ENCODE measurements at regions not wholly inside any gene's neighbourhood (a gene's known extent, or its start where the extent isn't known, plus 50 kb on each side); places are given as distances from the start of the nearest gene placed in this dataset.

DNA sequence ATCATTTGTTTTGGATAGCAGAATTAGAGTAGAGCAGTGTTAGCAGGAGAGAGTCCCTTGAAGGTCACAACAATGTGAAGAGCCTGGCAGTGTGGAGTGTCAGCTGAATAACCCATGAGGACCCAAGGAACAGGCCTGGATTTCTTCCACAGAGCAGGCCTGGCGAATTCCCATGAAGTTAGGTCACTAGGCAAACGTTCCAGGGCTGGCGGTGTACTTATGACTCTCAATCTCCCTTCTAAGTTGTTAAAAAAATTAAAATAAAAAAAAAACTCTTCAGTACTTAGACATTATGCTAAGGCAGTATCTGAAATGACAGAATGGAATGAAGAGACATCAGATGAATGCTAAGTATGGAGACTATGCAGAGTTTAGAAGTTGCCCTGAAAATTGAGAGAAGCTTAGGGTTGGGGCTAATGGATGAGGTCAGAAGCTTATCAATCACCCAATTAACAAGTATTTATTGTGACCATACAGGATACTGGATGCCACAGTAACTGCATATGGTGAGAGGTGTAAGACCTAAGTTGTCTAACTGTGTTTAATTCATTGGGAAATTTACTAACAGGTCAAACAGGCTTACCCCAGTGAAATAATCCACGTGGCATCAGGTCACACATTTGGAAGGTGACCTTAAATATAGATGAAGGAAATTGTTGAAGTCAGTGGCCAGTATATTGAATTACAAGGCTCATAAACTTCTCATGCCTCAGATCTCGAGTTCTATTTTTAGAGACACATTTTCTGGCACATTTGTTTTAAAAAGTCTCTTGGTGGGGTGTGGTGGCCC is 126.2 kb upstream of the NRP1 start:
- no peak for TF ChIP-seq POLR2A (IDR thresholded peaks at IDR 0.05)
- no peak for TF ChIP-seq EP300 (IDR thresholded peaks at IDR 0.05; ENCODE audit: low read depth)
- TF ChIP-seq POLR2AphosphoS5 (IDR thresholded peaks at IDR 0.05): no peak
- TF ChIP-seq, protein P1, sequence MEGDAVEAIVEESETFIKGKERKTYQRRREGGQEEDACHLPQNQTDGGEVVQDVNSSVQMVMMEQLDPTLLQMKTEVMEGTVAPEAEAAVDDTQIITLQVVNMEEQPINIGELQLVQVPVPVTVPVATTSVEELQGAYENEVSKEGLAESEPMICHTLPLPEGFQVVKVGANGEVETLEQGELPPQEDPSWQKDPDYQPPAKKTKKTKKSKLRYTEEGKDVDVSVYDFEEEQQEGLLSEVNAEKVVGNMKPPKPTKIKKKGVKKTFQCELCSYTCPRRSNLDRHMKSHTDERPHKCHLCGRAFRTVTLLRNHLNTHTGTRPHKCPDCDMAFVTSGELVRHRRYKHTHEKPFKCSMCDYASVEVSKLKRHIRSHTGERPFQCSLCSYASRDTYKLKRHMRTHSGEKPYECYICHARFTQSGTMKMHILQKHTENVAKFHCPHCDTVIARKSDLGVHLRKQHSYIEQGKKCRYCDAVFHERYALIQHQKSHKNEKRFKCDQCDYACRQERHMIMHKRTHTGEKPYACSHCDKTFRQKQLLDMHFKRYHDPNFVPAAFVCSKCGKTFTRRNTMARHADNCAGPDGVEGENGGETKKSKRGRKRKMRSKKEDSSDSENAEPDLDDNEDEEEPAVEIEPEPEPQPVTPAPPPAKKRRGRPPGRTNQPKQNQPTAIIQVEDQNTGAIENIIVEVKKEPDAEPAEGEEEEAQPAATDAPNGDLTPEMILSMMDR (IDR thresholded peaks at IDR 0.05): no peak
- peaks cover 0 to 5% (median 0%) of the 10 kb centered on the region in 4 donors for H3K4me1 ChIP-seq
- no peaks in the 10 kb centered on the region for H3K36me3 ChIP-seq
- H3K4me3 ChIP-seq: no peak overlapping the region
- no peaks in the 10 kb centered on the region for H3K27me3 ChIP-seq
- 47 to 64% methylated on average over 4 to 5 of the region's 5 CpGs for WGBS, 2 donors (ENCODE audit: low coverage in 1 of 2)
- H3K9me3 ChIP-seq: no peaks in the 10 kb centered on the region
- peak overlapping the region in 3 of 4 donors; percentile 13 to 46 (median 37) for H3K27ac ChIP-seq
- intact Hi-C loops (cut with DNase I; ENCODE audit: low total_unique reads): no loop called here
- in situ Hi-C loops (cut with MboI; ENCODE audit: low pct_ligation_motif_present in 1 of 4, low pct_unique_long_range_greater_than_20kb in 1 of 4, low sequenced_read_pairs in 3 of 4): no loop called here
- no peak for DNase-seq

DNA sequence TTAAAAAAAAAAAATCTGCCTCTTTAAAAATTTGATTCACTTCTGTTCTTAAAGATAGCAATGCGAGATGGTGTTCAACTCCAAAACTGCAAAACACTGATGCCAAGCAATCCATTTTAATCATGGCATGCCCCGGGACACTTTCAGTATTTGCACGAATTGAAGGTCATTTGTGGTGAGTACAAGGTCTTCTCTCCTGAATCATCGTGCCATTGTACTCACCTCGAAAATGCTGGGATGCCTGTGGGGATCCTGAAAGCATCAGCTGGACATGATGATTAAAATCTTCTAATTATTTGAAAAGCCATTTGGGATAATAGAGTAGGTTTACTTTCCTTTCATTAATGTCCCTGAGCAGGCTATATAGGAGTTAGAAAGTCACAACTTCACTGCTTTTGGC is 125.1 kb upstream of the NRP1 start:
- H3K27me3 ChIP-seq: no peaks in the 10 kb centered on the region
- no peaks in the 10 kb centered on the region for H3K9me3 ChIP-seq
- H3K4me3 ChIP-seq: no peak overlapping the region
- in situ Hi-C loops (cut with MboI; ENCODE audit: low pct_ligation_motif_present in 1 of 4, low pct_unique_long_range_greater_than_20kb in 1 of 4, low sequenced_read_pairs in 3 of 4) (no loop called here), intact Hi-C loops (cut with DNase I; ENCODE audit: low total_unique reads) (no loop called here)
- peaks cover 0 to 5% (median 0%) of the 10 kb centered on the region in 4 donors for H3K4me1 ChIP-seq
- no peak for DNase-seq
- WGBS, 2 donors (ENCODE audit: low coverage in 1 of 2): 71 to 79% methylated on average over 5 of the region's 5 CpGs
- TF ChIP-seq POLR2AphosphoS5 (IDR thresholded peaks at IDR 0.05) (no peak), POLR2A (IDR thresholded peaks at IDR 0.05) (no peak), EP300 (IDR thresholded peaks at IDR 0.05; ENCODE audit: low read depth) (no peak)
- TF ChIP-seq, protein P1 (IDR thresholded peaks at IDR 0.05): no peak
- H3K27ac ChIP-seq: peak overlapping the region in 1 of 4 donors; percentile 37
- no peaks in the 10 kb centered on the region for H3K36me3 ChIP-seq

DNA sequence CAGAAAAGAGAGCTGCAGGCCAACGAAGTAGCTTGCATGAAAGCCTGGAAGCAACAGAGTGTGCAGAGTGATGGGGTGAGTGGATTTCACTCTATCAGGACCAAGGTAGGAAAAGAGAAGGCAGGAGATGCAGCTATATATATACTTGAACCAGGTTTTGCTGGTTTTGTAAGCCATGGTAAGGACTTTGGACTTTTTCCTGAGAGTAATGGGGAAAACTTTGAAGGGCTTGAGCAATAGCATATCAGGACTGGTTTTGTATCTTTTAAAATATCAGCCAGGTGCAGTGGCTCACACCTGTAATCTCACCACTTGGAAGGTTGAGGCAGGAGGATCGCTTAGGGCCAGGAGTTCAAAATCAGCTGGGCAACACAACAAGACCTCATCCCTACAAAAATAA is 120.6 kb upstream of the NRP1 start:
- in situ Hi-C loops (cut with MboI; ENCODE audit: low pct_ligation_motif_present in 1 of 4, low pct_unique_long_range_greater_than_20kb in 1 of 4, low sequenced_read_pairs in 3 of 4): no loop called here

DNA sequence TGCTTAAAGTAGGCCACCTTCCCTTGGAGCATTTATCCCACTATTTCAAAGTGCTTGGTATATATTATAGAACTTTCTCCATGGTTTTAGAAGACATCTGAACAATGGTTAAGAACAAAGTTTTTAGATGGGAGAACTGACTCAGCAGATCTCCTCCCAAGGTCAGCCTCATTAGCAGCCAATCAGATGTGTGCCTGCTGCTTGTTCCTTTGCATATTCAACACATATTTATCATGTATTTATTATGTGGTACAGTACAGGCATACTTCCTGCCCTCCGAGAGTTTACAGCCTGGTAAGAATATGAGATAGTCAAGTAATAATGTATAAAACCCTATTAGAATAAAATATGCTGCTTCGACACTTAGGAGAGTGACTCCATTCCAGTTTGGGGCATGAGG is 120.1 kb upstream of the NRP1 start:
- Histone ChIP-seq H3K4me1 (no peaks in the 10 kb centered on the region), H3K4me3 (no peak overlapping the region), H3K27me3 (no peaks in the 10 kb centered on the region), H3K36me3 (no peaks in the 10 kb centered on the region), H3K9me3 (no peaks in the 10 kb centered on the region), H3K27ac (no peak overlapping the region)
- TF ChIP-seq POLR2A (IDR thresholded peaks at IDR 0.05): no peak
- DNase-seq: no peak
- in situ Hi-C loops (cut with MboI; ENCODE audit: low pct_ligation_motif_present in 1 of 4, low pct_unique_long_range_greater_than_20kb in 1 of 4, low sequenced_read_pairs in 3 of 4): no loop called here
- whole genome bisulfite sequencing, 2 donors (ENCODE audit: low coverage in 1 of 2): 85 to 88% methylated on average over 1 to 2 of the region's 2 CpGs
- intact Hi-C loops (cut with DNase I; ENCODE audit: low total_unique reads): no loop called here

More for the DNA sequence above, 120.6 kb upstream of the NRP1 start:
- intact Hi-C loops (cut with DNase I; ENCODE audit: low total_unique reads): no loop called here
- Histone ChIP-seq H3K9me3 (no peaks in the 10 kb centered on the region), H3K27me3 (no peaks in the 10 kb centered on the region), H3K27ac (no peak overlapping the region), H3K4me1 (peaks cover 0 to under 1% (median 0%) of the 10 kb centered on the region in 4 donors), H3K36me3 (no peaks in the 10 kb centered on the region), H3K4me3 (no peak overlapping the region)
- no peak for DNase-seq
- no peak for TF ChIP-seq POLR2AphosphoS5 (IDR thresholded peaks at IDR 0.05)
- TF ChIP-seq, protein P1 (IDR thresholded peaks at IDR 0.05): no peak
- TF ChIP-seq POLR2A (IDR thresholded peaks at IDR 0.05): no peak
- TF ChIP-seq EP300 (IDR thresholded peaks at IDR 0.05; ENCODE audit: low read depth): no peak
- 51 to 55% methylated on average over 2 of the region's 2 CpGs for WGBS, 2 donors (ENCODE audit: low coverage in 1 of 2)
